GM18951 (cell line): ENCODE measurements at regions not wholly inside any gene's neighbourhood (a gene's known extent, or its start where the extent isn't known, plus 50 kb on each side); places are given as distances from the start of the nearest gene placed in this dataset.

Experiments used
- POLR2A ChIP-seq: IDR thresholded peaks from 4 replicates; pipeline ENCODE4 v1.6.1; 2011; ENCODE audit warnings: mild to moderate bottlenecking; ENCODE audit not compliant: insufficient read length, insufficient read depth; ENCODE audit errors: extremely low read depth
- in situ Hi-C: fragments of 300-500 bp; cut with MboI; formaldehyde crosslinking; loops from one replicate; pipeline ENCODE4 v1.12.0; 2022; ENCODE audit warnings: low sequenced_read_pairs, mixed read lengths, inconsistent platforms; ENCODE audit not compliant: unreplicated experiment

DNA sequence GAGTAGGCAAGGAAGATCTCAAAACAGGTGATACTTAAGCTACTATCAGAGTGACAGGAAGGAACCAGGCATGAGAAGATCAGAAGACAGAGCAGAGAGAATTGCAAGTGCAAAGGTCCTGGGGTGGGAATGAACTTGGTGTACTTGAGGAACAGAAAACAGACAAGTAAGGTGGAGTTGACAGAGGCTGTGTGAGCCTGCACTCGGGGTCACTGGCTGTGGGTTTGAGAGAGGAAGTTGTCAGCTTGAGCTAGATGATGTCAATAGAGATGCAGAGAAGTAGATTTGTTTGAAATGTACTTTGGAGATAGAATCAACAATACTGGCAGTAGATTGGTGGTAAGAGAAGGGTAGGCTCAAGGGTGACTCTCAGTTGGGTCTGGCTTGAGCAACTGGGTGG lies 209.5 kb downstream of the CLIC5 start:
- in situ Hi-C loops = no loop called here
- TF ChIP-seq POLR2A = no peak

DNA sequence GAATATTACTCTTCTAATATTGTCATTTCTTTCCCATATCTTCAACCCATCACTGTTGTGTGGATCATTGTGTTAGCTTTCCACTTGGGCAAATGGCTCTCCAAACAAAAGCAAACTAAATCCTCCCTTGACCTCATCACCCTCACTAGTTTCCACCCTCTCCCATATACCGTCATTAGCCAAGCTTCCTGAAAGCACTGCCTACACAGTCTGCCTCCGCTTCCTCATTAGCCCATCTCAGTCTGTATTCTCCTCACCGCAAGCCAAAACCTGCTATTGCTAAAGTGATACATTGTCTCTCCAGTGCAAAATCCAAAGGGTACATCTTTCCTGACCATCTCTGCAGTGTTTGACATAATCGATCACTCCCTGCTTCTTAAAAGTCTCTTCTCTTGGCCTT lies 212.6 kb downstream of the CLIC5 start:
- in situ Hi-C loops = no loop called here
- no peak for TF ChIP-seq POLR2A

DNA sequence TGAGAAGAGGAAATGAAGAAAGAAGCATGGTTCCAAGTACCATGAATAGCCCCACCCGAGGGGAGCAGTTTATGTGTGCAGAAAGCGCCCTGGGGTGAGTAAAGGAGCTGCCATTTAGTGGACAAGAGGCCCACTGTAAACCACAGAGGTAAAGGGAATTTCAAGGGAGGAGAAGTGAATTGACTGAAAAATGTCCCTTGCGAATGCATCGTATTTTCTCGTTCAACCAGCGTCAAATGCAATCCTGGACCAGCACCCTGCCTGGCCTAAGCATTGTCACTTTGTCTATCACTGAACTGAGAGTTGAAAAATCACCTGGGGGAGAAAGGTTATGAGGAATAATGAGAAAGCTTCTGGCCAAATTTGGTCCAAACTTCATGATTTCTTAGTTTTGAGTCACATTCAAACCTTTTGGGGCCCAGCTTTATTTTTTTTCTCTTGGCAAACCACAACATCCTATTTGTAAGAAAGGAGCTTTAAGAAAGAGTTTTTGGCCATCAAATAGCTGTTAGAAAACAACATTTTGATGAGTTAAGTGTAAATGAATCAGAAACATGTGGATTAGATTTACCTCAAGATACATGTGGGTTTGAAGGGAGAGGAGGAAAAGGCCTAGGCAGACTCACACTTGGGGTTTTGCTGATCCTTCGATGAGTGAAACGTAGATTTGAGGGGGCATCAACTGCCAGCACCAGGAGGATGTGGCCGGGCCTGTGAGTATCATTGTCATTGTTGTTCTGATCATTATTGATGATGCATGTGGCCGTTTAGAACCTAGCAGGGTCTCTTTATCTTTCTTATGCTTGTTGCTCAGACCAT lies 214.0 kb downstream of the CLIC5 start:
- TF ChIP-seq POLR2A = no peak
- in situ Hi-C loops = no loop called here

DNA sequence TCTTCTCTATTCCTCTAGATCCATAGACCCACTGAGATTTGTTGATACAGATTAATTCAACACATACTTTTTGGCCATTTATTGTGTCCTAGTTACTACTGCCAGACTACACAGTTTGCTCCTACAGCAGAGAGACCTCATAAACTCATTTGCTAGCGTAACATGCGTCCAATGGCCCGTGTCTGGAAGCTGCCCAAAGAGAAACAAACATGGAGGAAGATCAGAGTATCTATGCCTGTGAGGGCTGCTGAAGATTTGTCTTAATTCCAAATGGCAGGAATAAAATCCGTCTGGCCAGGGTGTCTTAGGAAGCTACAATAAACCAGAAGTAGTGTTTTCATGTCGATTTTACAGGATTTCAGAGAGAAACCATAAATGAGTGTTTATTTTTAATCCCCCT lies 214.7 kb downstream of the CLIC5 start:
- in situ Hi-C loops = no loop called here
- TF ChIP-seq POLR2A = no peak

DNA sequence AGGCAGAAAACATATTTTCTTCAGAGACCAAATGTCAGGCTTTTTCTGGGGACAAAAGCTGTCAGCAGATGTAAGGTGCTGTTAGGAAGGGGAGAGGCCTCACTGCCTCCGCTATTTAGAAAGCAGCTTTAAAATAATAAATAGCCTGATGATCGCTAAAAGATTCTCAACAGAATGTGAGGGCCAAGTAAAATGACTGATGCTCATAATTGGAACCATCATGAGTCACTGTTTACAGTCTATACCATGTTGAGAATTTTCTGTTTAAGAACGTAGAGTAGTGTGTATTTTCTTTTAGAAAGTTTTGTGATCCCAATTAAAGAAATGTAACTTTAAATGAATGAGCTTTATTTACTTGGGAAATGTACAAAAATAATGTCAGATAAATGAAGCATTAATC lies 220.0 kb downstream of the CLIC5 start:
- in situ Hi-C loops = no loop called here
- no peak for TF ChIP-seq POLR2A

DNA sequence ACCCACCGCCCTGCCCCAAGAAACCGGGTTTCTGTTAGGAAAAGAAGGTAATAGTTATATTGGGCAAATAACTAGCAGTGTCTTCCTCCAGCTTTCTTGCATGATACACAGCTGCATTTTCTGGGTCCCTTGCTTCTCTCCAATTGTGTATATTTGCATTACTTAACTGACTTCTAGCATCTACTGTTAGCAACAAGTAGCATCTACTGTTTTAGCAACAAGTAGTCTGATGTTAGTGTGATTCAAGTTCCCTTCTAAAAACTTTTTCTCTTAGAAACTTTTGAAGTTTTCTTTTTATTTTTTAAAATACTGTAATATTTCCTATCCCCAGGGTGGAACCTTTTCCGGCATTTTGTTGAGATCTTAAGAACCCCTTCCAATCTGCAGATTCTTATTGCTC lies 221.2 kb downstream of the CLIC5 start:
- TF ChIP-seq POLR2A = no peak
- in situ Hi-C loops = no loop called here

DNA sequence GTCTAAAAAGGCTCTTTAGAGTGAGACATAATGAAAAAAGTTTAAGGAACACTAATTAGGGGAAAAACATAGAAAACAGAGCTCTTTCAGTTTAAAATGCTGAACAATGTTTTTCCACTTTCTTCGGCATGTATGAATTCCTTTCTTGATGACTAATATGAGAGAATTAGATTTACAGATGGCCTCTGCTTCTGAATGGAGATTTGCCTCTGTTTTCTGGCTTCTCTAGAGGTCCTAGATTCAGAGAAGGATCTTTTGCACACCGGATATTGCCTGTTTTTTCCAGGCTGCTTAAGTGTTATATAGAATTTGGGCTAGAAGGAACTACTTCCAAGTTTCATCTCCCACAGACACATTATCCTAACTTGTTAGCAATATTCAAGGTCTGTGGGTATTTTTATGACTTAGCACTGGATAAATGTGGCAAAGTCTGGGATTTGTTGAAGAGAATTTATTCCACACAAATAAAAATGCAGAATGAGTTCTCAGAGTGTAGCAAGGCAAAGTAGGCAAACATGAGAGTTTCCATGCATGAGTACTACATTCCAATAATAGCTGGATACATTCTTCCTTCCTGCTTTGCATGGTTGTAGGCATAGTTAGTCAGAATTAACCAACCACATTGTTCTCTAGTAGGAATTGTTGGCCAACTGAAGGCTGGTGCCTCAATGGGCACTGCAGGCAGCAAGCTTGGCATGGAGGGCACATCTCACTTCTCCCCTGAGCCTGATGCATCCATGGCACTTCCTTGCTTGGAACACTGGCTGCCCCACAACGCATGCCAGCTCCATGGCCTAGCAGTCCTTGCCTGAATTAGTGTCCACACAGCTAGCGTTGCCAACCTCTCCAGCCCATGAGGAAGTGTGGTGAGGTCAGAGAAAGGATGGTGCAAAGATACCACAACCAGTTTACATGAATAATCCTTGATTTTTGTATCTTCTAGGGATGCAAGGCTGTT lies 224.2 kb downstream of the CLIC5 start:
- no peak for TF ChIP-seq POLR2A
- in situ Hi-C loops = no loop called here

DNA sequence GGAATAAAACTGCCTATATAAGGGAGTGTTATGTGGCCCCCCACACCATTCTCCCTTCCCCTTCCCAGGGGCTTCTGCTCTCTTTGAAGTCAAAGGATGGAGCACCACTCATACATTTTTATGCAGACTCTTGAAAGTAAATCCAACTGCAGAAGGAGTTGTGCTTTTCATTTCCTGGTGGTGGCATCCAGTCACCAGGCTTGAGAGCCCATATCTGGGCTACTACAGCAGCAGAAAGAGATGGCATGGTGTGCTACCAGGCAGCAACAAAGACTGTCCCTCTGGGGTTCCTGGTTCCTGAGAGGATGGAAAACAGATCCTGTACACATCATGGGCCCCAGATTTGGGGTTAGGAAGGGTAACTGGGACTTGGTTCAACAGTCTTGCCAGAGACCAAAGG lies 226.4 kb downstream of the CLIC5 start:
- no peak for TF ChIP-seq POLR2A
- in situ Hi-C loops = no loop called here

DNA sequence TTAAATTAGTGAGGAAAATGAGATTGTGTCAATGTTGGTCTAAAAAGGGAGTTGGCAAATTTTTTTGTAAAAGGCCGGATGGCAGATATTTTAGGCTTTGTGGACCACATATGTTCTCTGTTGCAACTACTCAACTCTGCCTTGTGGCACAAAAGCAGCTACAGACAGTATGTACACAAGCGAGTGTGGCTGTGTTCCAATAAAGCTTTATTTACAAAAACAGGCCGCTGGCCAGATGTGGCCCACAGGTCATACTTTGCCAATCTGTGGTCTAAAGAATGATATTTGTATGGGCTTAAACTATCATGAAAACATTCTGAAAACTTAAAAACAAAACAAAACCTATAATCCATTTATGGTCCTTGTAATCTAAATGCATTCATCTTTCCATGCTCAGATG lies 228.3 kb downstream of the CLIC5 start:
- in situ Hi-C loops = no loop called here
- TF ChIP-seq POLR2A = no peak

DNA sequence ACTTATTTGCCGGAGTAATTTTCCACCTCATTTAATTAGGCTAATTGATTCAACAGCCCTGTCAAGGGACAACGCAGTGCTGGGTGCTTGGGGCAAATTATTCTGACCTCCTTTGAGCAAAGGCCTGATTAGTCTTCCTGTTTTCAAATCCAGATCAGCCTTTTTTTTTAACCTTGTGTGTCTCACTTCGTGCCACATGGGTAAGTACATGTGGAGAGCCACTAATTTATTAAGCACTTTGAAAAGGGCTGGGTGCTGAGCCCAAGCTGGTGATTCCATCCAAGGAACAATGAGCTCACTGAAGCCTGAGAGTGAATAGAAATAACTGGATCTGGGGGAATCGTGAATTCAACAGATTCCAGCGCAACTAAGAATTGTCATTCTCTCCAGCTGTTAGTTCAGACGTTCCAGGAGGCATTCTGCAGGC lies 229.3 kb downstream of the CLIC5 start:
- in situ Hi-C loops = no loop called here
- no peak for TF ChIP-seq POLR2A

DNA sequence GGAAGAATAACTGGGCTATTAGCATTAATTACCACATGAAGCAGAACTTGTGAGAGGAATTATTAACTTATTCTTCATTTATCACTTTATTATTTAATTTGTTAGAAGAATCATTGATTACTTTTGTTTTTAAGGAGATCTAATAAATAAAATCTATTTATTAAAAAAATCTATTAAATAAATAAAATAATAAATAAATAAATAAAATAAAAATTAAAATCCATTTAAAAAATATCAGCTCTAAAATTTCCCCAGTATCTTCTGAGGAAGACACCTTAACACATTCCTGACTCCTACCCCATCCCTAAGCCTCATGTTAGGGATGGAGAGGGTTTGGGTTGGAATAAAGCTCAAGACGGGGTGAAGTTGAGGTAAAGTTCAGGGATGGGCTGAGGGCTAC lies 231.4 kb downstream of the CLIC5 start:
- in situ Hi-C loops = no loop called here

DNA sequence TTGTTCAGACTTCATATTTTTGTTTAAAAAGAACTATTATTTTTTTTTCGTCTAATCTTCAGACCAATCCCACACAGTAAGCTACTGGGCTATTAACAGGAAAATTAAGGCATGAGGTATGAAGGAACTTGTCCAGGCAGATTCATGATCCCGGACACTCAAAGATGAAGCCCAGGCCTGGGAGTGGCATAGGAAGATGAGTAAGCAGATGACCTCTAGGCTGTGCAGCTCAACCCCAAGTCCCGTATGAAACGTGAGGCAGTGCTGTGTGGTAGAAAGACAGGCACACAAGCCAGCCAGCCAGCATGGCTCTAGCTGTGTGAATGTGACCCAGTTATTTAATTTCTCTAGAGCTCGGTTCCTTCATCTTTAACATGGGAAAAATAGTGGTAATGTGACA lies 231.9 kb downstream of the CLIC5 start:
- in situ Hi-C loops = no loop called here
- TF ChIP-seq POLR2A = no peak

More for the DNA sequence above, 231.4 kb downstream of the CLIC5 start:
- no peak for TF ChIP-seq POLR2A

DNA sequence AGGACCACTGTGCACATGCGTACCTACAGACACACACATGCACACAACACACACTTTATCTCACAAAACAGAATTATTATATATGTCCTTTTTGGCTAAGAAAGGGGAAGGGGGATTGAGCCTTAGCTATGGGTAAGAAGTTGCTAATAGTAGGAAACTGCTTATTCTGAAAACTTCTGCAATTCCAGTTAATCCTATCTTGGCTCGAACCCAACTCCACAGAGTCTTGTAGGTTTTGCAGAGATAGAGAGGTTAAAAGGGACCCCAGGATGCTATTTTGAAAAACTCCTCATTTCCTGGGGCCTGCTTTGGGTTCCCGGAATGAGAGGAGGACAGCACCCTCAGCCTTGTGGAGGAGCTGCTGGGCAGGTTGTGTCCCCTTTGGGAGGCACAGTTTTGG lies 233.8 kb downstream of the CLIC5 start:
- no peak for TF ChIP-seq POLR2A
- in situ Hi-C loops = no loop called here

DNA sequence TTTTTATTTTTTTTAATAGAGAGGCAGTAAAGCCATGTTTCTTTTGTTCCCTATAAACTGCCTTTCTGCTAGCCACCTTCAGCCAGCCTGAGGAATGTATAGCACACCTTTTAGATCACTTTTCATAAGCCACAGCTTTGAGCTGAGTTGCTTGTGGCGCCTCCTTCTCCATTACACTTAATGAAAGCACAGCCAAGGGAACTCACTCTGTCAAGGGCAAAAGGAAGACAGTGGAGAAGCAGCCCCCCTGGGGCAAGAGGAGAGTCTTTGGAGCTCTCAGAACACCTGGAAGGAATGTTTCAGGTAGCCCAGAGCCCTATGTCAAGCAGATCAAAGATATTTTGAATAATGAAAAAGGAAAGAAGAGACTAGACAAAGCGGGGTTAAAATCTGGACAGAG lies 235.1 kb downstream of the CLIC5 start:
- no peak for TF ChIP-seq POLR2A
- in situ Hi-C loops = no loop called here
